A549 (cell line): ENCODE measurements at regions not wholly inside any gene's neighbourhood (a gene's known extent, or its start where the extent isn't known, plus 50 kb on each side); places are given as distances from the start of the nearest gene placed in this dataset.

Experiments used
- BHLHE40 ChIP-seq: IDR thresholded peaks from 2 replicates; pipeline ENCODE4 v1.6.1; 2012; ENCODE audit warnings: low read depth, low read length, inconsistent platforms
- EP300 ChIP-seq, 2 experiments: fragments of >200 bp; sonication (Bioruptor Twin); formaldehyde crosslinking; IDR thresholded peaks; 2 replicates in 1 of 2; 3 replicates in 1 of 2; pipeline ENCODE4 v1.6.1; 2016 to 2017
- ESRRA ChIP-seq: fragments of 150-350 bp; IDR thresholded peaks from 2 replicates; pipeline ENCODE4 v1.6.1; 2014; ENCODE audit warnings: mild to moderate bottlenecking, low read length, borderline replicate concordance
- POLR2A ChIP-seq: IDR thresholded peaks from 2 replicates; pipeline ENCODE4 v1.6.1; 2012; ENCODE audit warnings: mild to moderate bottlenecking, low read length
- POLR2AphosphoS2 ChIP-seq: conservative IDR thresholded peaks from 2 replicates; pipeline ENCODE4 v1.6.1; 2012; ENCODE audit warnings: low read length, improper control_type of control experiment, inconsistent platforms
- RCOR1 ChIP-seq: fragments of 150-350 bp; IDR thresholded peaks from 2 replicates; pipeline ENCODE4 v1.6.1; 2014; ENCODE audit warnings: antibody characterized with exemption, low read length, low read depth
- RFX5 ChIP-seq: fragments of 450-650 bp; IDR thresholded peaks from 2 replicates; pipeline ENCODE4 v1.7.1; 2014; ENCODE audit warnings: antibody characterized with exemption, mild to moderate bottlenecking, moderate library complexity
- RNF2 ChIP-seq: fragments of 200-600 bp; sonication (generic); IDR thresholded peaks from 2 replicates; pipeline ENCODE4 v1.6.1; 2016; ENCODE audit warnings: low read depth, mild to moderate bottlenecking, antibody characterized with exemption, moderate library complexity, borderline replicate concordance
- SMC3 ChIP-seq: fragments of >200 bp; sonication (Bioruptor Twin); formaldehyde crosslinking; IDR thresholded peaks from 3 replicates; pipeline ENCODE4 v1.6.1; 2018; ENCODE audit warnings: inconsistent platforms
- TF ChIP-seq, protein P1 (sequence below): fragments of >200 bp; sonication (Bioruptor Twin); formaldehyde crosslinking; IDR thresholded peaks from 3 replicates; pipeline ENCODE4 v1.5.1; 2016
- TF ChIP-seq, protein P2 (sequence below): fragments of 450-650 bp; IDR thresholded peaks from 2 replicates; pipeline ENCODE4 v1.6.1; 2014; ENCODE audit warnings: antibody characterized with exemption

DNA sequence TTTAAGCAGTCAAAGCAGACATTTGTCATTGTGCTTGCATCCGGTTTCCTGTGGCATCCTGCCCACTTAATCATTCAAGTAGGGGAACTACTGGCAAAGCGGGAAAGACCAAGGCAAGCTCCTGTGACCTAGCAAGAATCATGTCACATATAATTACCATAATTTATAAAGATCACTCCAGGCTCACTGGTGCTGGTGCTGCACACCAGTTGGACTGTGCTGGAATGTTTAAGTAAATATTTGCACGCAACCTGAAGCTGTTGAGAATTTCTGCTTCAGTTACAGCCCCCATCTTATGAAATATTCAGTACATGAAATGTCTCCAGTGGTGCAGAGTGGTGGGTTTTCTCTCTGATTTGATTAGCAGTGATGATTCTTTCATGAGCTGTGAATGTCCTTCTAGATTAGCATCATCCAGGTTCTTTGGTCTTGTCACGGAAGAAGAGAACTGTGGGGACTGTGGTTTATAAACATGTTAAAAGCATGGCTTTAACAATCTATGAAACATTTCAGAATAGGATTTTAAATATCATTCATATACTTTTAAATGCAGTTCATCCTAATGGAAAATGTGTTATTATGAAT is 621.3 kb upstream of the EPHA6 start:
- TF ChIP-seq, protein P1, sequence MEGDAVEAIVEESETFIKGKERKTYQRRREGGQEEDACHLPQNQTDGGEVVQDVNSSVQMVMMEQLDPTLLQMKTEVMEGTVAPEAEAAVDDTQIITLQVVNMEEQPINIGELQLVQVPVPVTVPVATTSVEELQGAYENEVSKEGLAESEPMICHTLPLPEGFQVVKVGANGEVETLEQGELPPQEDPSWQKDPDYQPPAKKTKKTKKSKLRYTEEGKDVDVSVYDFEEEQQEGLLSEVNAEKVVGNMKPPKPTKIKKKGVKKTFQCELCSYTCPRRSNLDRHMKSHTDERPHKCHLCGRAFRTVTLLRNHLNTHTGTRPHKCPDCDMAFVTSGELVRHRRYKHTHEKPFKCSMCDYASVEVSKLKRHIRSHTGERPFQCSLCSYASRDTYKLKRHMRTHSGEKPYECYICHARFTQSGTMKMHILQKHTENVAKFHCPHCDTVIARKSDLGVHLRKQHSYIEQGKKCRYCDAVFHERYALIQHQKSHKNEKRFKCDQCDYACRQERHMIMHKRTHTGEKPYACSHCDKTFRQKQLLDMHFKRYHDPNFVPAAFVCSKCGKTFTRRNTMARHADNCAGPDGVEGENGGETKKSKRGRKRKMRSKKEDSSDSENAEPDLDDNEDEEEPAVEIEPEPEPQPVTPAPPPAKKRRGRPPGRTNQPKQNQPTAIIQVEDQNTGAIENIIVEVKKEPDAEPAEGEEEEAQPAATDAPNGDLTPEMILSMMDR, result no peak
- TF ChIP-seq RFX5 (no peak), SMC3 (no peak), BHLHE40 (no peak), EP300 (IDR thresholded peaks at IDR 0.05) (no peak), RNF2 (no peak), POLR2AphosphoS2 (no peak), ESRRA (no peak), RCOR1 (no peak), POLR2A (no peak)
- TF ChIP-seq, protein P2, sequence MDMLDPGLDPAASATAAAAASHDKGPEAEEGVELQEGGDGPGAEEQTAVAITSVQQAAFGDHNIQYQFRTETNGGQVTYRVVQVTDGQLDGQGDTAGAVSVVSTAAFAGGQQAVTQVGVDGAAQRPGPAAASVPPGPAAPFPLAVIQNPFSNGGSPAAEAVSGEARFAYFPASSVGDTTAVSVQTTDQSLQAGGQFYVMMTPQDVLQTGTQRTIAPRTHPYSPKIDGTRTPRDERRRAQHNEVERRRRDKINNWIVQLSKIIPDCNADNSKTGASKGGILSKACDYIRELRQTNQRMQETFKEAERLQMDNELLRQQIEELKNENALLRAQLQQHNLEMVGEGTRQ, result no peak
